Embryonic facial prominence (tissue), 1 donor: ENCODE measurements at regions not wholly inside any gene's neighbourhood (a gene's known extent, or its start where the extent isn't known, plus 50 kb on each side); places are given as distances from the start of the nearest gene placed in this dataset.
"Not testable (repeated sequence)": the region's sequence is repeated elsewhere in the genome, so short reads cannot be mapped to it uniquely, and the experiment has no call there.

Source experiments
- DNase-seq: peaks from one replicate; pipeline ENCODE4 v3.0.0-alpha.2; 2016; ENCODE audit errors: extremely low spot score

DNA sequence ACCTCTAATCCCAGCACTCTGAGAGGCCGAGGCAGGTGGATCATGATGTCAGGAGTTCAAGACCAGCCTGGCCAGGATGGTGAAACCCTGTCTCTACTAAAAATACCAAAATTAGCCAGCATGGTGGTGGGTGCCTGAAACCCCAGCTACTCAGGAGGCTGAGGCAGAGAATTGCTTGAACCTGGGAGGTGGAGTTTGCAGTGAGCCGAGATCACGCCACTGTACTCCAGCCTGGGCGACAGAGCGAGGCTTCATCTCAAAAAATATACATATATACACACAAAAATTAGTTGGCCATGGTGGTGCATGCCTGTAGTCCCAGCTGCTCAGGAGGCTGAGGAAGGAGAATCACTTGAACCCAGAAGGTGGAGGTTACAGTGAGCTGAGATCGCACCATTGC, 273.6 kb downstream of the GOLGA6L6 start:
- not testable (repeated sequence) for DNase-seq

DNA sequence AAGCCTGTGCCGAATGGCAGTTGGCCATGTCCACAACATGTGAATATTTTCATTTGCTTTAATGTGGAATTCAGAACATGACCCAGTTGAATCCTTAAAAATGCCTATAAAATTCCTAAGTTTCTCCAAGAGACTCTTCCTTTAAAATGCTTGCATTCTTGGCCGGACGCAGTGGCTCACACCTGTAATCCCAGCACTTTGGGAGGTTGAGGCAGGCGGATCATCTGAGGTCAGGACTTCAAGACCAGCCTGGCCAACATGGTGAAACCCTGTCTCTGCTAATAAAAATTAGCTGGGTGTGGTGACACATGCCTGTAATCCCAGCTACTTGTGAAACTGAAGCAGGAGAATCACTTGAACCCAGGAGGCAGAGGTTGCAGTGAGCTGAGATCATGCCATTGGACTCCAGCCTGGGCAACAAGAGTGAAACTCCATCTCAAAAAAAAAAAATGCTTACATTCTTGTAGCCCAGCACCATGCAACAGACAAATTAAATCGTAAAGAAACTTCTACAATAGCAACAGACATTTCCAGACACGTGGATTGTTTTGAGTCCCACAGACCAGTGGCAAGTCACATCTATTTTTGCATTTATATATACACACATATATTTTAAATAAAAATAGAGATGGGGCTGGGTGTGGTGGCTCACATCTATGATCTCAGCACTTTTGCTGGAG, 274.4 kb downstream of the GOLGA6L6 start:
- not testable (repeated sequence) for DNase-seq

- not testable (repeated sequence) for DNase-seq
Observed at GRCh38 chr15:20265710-20266109, 275.9 kb downstream of the GOLGA6L6 start.

DNA sequence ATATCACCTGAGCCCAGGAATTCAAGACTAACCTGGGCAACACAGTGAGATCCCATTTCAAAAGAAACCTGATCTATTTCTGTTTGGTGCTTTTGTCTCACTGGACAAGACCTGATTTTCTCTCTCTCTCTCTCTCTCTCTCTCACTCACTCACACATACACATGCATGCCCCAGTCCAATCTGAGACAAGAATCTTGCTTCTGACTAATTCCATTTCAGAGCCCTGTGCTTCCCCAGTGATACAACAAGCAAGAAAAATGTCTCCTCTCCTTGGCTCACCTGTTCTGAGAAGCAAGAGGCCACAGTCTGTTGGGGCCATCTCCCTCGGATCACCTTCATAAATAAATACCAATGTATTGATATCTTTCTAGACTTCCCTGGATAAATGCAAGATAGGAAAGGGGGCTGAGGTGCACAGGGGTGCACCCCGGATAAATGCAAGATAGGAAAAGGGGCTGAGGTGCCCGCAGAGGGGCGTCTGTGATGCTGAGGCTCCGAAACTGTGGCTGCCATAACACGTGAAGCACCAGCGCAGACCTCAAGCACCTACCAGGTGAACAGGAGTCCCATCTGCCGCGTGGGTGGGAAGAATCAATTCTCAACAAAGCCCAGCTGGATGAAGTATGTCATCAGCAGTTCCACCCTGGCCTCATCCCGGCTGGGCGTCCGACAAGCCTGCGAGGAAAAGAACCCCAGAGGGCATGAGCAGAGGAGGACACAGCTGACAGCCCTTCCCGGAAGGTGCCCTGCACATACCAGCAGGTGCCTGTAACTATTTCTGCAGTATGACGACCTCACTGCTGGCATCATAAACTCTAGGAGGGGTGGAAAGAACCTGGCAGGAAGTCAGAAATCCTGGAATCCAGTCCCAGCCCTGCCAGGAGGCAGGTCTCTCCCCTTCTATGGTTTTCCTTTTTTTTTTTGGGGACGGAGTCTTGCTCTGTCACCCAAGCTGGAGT, 280.0 kb downstream of the GOLGA6L6 start:
- not testable (repeated sequence) for DNase-seq

DNA sequence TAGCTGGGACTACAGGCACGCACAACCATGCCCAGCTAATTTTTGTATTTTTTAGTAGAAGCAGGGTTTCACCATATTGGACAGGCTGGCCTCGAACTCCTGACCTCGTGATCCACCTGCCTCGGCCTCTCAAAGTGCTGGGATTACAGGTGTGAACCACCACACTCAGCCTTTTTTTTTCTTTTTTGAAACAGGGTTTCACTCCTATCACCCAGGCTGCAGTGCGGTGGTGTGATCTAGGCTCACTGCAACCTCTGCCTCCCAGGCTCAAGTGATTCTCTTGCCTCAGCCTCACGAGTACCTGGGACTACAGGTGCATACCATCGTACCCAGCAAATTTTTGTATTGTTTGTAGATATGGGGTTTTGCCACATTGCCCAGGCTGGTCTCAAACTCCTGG, 280.9 kb downstream of the GOLGA6L6 start:
- DNase-seq = not testable (repeated sequence)

DNA sequence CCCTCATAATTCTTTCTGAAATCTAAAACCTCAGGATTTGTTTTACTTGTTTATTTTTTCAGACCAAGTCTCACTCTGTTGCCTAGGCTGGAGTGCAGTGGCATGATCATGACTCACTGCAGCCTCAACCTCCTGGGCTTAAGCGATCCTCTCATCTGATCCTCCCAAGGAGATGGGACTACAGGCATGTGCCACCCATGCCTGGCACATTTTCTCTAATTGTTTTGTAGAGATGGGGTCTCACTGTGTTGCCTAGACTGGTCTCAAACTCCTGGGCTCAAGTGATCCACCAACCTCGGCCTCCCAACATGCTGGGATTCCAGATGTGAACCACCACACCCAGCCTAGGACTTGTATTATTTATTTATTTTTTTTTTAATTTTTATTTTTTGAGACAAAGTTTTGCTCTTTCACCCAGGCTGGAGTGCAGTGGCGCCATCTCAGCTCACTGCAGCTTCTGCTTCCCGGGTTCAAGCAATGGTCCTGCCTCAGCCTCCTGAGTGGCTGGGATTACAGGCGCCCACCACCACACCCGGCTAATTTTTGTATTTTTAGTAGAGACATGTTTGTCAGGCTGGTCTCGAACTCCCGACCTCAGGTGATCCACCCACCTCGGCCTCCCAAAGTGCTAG, 281.9 kb downstream of the GOLGA6L6 start:
- DNase-seq = not testable (repeated sequence)

DNA sequence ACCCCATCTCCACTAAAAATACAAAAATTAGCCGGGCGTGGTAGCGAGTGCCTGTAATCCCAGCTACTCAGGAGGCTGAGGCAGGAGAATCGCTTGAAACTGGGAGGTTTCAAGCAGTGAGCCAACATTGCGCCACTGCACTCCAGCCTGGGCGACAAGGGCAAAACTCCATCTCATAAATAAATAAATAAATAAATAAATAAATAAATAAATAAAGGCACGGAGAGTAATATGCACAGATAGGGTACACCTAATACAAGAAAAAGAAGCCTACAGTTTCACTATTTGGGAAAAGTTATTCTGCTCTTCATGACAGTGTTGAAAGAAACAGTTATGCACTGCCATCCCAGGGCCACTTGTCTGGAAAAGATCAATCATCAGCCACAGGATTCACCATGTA, 285.2 kb downstream of the GOLGA6L6 start:
- not testable (repeated sequence) for DNase-seq

DNA sequence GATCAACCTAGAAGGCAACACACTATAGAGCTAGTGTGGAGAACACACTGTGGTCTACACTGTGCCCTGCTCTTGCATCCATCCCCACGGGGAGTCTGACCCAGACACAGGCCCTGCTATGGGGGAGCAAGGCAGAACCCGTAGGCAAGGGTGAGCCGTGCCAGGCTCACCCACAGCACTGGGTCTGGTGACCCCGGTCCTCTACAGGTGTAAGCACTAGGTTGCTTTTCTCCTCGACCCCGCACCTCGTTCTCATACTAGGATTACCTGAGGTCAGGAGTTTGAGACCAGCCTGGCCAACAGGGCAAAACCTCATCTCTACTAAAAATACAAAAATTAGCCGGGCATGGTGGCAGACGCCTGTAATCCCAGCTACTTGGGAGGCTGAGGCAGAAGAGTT, 286.0 kb downstream of the GOLGA6L6 start:
- DNase-seq = not testable (repeated sequence)

GRCh38 chr15:20253047-20253615, 288.5 kb downstream of the GOLGA6L6 start:
- DNase-seq = not testable (repeated sequence)

- not testable (repeated sequence) for DNase-seq
Observed at GRCh38 chr15:20252040-20252439, 289.6 kb downstream of the GOLGA6L6 start.

DNA sequence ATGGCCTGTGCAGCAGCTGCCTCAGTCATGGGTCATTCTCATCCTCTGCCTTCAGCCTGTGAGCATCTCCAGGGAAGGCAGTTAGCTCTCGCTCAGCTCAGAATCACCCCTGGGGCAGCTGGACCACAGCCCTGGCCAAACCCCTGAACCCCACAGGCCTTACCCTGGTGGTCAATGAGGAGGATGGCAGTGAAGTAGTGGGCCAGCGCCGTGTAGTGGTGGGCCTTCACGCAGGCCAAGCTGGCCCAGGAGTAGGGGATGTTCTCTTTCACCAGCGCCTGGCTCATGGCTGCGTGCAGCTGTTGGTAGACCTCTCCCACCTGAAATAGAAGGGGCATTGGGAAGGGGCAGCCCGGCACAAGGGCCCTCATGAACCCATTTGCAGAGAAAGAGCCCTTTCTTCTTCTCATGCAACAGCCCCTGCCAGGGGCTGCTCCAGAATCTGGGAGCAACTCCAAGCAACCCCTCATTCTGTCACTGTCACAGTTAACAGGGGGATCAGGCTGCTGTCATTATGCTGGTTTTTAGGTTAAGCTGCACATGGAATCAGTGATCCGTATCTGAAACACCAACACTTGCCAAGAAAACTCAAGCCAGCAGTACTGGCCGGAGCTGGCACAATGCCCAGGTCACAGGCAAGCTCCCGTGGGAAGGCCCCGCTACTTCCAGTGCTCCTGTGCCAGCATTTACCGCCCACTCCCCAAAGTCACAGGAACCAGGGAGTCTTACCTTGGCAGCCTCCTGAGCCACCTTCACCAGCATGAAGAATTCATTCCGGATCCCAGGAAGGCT, 290.2 kb downstream of the GOLGA6L6 start:
- not testable (repeated sequence) for DNase-seq

DNA sequence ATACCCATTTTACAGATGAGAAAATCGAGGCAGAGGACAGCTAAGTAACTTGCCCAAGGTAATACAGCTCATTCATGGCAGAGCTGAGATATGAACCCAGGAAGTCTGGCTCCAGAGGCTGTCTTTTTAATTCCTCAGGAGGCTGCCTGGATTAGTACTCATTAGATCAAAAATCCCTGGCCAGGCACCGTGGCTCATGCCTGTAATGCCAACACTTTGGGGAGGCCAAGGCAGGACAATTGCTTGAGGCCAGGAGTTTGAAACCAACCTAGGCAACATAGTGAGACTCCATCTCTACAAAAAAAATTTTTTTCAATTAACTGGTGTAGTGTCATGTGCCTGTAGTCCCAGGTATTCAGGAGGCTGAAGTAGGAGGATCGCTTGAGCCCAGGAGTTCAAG, 291.4 kb downstream of the GOLGA6L6 start:
- not testable (repeated sequence) for DNase-seq

DNA sequence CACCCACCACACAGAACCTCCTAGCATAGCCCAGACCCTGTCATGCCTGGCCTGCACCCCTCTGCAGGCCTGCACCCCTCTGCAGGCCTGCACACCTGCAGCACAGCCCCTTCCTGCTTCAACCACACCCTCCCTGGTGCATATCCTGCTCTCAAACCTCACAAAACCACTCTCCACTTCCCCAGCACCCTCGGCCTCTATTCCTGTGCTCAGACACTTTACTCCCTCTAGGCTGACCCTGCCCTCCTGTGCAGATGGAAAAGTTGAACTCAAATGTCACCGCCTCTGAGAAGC, 292.0 kb downstream of the GOLGA6L6 start:
- DNase-seq = not testable (repeated sequence)

DNA sequence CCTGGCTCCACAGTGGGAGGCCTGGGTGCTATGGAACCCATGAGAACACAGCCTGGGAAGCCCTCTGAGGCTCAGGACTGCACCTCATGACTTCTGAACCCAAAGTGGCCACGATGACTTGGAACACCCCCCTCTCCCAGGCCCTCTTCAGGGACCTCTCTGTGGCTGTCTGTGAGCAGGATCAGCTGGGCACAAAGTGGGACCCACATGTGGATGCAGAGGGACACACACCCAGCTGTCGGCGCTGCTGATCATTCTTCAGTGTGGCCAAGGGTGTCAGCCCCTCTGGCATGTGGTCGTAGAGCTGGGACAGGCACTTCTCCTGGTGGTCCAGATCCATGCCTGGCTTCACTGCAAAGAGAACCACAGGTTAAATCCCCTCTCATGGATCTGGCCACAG, 293.2 kb downstream of the GOLGA6L6 start:
- DNase-seq = not testable (repeated sequence)

- not testable (repeated sequence) for DNase-seq
Observed at GRCh38 chr15:20247137-20247536, 294.5 kb downstream of the GOLGA6L6 start.

- DNase-seq = not testable (repeated sequence)
Observed at GRCh38 chr15:20246624-20247023, 295.0 kb downstream of the GOLGA6L6 start.

DNA sequence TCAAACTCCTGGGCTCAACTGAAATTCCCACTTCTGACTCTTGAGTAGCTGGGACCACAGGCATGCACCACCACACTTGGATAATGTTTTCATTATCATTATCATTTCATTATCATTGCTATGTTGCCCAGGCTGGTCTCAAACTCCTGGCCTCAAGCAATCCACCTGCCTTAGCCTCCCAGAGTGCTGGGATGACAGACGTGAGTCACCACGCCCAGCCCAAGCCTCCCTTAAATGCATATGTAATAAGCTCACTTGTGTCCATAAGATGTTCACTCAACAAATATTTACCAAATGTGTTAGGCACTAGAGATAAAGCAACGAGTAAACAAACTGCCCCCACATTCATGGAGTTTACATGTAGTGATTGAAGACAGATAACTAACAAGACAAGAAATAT, 295.7 kb downstream of the GOLGA6L6 start:
- DNase-seq = not testable (repeated sequence)

DNA sequence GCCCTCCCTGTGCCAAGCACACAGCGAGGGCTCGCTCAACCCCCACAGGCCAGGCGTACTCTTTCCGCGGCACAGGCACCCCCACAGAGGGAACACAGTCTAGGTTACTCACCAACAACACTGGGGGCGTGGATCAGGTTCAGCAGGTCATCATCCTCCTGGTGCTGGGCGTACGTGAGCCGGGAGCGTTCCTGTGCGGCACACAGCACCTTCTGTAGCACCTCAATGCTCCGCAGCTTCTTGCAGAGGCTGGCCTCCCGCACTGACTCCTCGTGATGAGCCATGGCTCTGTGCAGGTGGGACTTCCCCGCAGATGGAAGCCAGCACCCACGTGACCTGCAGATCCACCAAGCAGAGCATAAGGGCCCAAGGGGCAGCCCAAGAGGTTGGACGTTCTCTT, 296.8 kb downstream of the GOLGA6L6 start:
- not testable (repeated sequence) for DNase-seq

GRCh38 chr15:20243486-20244240, 297.9 kb downstream of the GOLGA6L6 start:
- DNase-seq = not testable (repeated sequence)

- DNase-seq = not testable (repeated sequence)
Observed at GRCh38 chr15:20240366-20240917, 301.2 kb downstream of the GOLGA6L6 start.
